GM23338 (cell line): ENCODE measurements at regions not wholly inside any gene's neighbourhood (a gene's known extent, or its start where the extent isn't known, plus 50 kb on each side); places are given as distances from the start of the nearest gene placed in this dataset.

ENCODE experiments used
- ATAC-seq: fragments of 200-7000 bp; cut with Tn5 transposase; 3 replicates; pipeline ENCODE4 v1.9.1; 2020
- DNase-seq: peaks from one replicate; pipeline ENCODE4 v3.0.0-alpha.2; 2015; ENCODE audit warnings: low spot score
- H2AFZ ChIP-seq: fragments of 200-600 bp; sonication (generic); 2 replicates; pipeline ENCODE4 v1.8.0; 2016; ENCODE audit warnings: antibody characterized with exemption, mild to moderate bottlenecking, moderate library complexity
- H3F3A ChIP-seq: fragments of 200-600 bp; sonication (generic); replicated peaks from 2 replicates; pipeline ENCODE4 v1.8.0; 2017; ENCODE audit warnings: antibody characterized with exemption, mixed run types, low read depth
- H3K27ac ChIP-seq: fragments of 200-600 bp; sonication (generic); 2 replicates; pipeline ENCODE4 v1.6.1; 2016; ENCODE audit warnings: low read depth
- H3K27me3 ChIP-seq: fragments of 200-600 bp; sonication (generic); 2 replicates; pipeline ENCODE4 v1.8.0; 2016; ENCODE audit warnings: mild to moderate bottlenecking, mixed run types, moderate library complexity; ENCODE audit not compliant: insufficient read depth
- H3K36me3 ChIP-seq: fragments of 200-600 bp; sonication (generic); 2 replicates; pipeline ENCODE4 v1.8.0; 2016; ENCODE audit warnings: mild to moderate bottlenecking; ENCODE audit not compliant: insufficient read depth
- H3K4me1 ChIP-seq: fragments of 200-600 bp; sonication (generic); 2 replicates; pipeline ENCODE4 v1.8.0; 2016; ENCODE audit warnings: mild to moderate bottlenecking, moderate library complexity; ENCODE audit not compliant: insufficient read depth
- H3K4me2 ChIP-seq: fragments of 200-600 bp; sonication (generic); 2 replicates; pipeline ENCODE4 v1.7.1; 2017; ENCODE audit warnings: mixed run types
- H3K4me3 ChIP-seq: fragments of 200-600 bp; sonication (generic); 2 replicates; pipeline ENCODE4 v1.6.1; 2016; ENCODE audit warnings: mixed run types
- H3K79me2 ChIP-seq: fragments of 200-600 bp; sonication (generic); replicated peaks from 2 replicates; pipeline ENCODE4 v1.8.0; 2017; ENCODE audit warnings: mild to moderate bottlenecking; ENCODE audit not compliant: insufficient read depth
- H3K9me2 ChIP-seq: fragments of 200-600 bp; sonication (generic); 2 replicates; pipeline ENCODE4 v1.8.0; 2017; ENCODE audit not compliant: insufficient read depth
- H4K20me1 ChIP-seq: fragments of 200-600 bp; sonication (generic); replicated peaks from 2 replicates; pipeline ENCODE4 v1.8.0; 2017; ENCODE audit warnings: mild to moderate bottlenecking; ENCODE audit not compliant: insufficient read depth
- H3K27ac Mint-ChIP-seq: 2 replicates; pipeline ENCODE4 v1.8.0; 2020; ENCODE audit warnings: inconsistent platforms, mild to moderate bottlenecking, moderate library complexity, mixed read lengths
- H3K27me3 Mint-ChIP-seq: 3 replicates; pipeline ENCODE4 v1.8.0; 2022; ENCODE audit warnings: low read depth, mild to moderate bottlenecking, moderate library complexity, mixed read lengths, inconsistent platforms; ENCODE audit not compliant: insufficient read depth, poor library complexity
- H3K36me3 Mint-ChIP-seq: 3 replicates; pipeline ENCODE4 v1.8.0; 2021; ENCODE audit warnings: low read depth, mild to moderate bottlenecking, inconsistent platforms, moderate library complexity, mixed read lengths
- H3K4me1 Mint-ChIP-seq: 3 replicates; pipeline ENCODE4 v1.8.0; 2020; ENCODE audit warnings: mild to moderate bottlenecking, inconsistent platforms, mixed read lengths
- H3K4me3 Mint-ChIP-seq: 3 replicates; pipeline ENCODE4 v1.8.0; 2021; ENCODE audit warnings: moderate library complexity, mild to moderate bottlenecking, inconsistent platforms, mixed read lengths
- H3K9me3 Mint-ChIP-seq: 3 replicates; pipeline ENCODE4 v1.8.0; 2020; ENCODE audit warnings: moderate library complexity, mild to moderate bottlenecking, inconsistent platforms, mixed read lengths
- CREB1 ChIP-seq: fragments of 250-450 bp; sonication (Bioruptor Pico); IDR thresholded peaks from 2 replicates; pipeline ENCODE4 v1.5.0; 2020; ENCODE audit warnings: low read depth, mild to moderate bottlenecking, moderate library complexity
- EZH2phosphoT487 ChIP-seq: fragments of 200-600 bp; sonication (generic); IDR thresholded peaks from one replicate; pipeline ENCODE4 v1.8.1; 2018; ENCODE audit warnings: antibody characterized with exemption; ENCODE audit not compliant: unreplicated experiment
- JUNB ChIP-seq: IDR thresholded peaks from one replicate; pipeline ENCODE4 v1.6.1; 2016; ENCODE audit warnings: antibody characterized with exemption; ENCODE audit not compliant: unreplicated experiment
- NANOG ChIP-seq: IDR thresholded peaks from 2 replicates; pipeline ENCODE4 v1.6.1; 2016; ENCODE audit warnings: antibody characterized with exemption, borderline replicate concordance
- POLR2AphosphoS5 ChIP-seq: IDR thresholded peaks from 2 replicates; pipeline ENCODE4 v1.6.1; 2016; ENCODE audit warnings: antibody characterized with exemption, low read depth
- STAT1 ChIP-seq: IDR thresholded peaks from one replicate; pipeline ENCODE4 v1.6.1; 2016; ENCODE audit warnings: antibody characterized with exemption; ENCODE audit not compliant: unreplicated experiment
- TF ChIP-seq, protein P1 (sequence below): IDR thresholded peaks from one replicate; pipeline ENCODE4 v1.6.1; 2018; ENCODE audit warnings: antibody characterized with exemption; ENCODE audit not compliant: unreplicated experiment
- TF ChIP-seq, protein P2 (sequence below), 2 experiments: fragments of 200-600 bp in 1 of 2; sonication (generic) in 1 of 2; conservative IDR thresholded peaks; 2 replicates each; pipeline versions ENCODE4 v1.5.1 to v1.6.1; 2016 to 2017; ENCODE audit warnings: antibody characterized with exemption in 2 of 2, low read depth in 2 of 2, mild to moderate bottlenecking in 2 of 2, moderate library complexity in 1 of 2
- TF ChIP-seq, protein P3 (sequence below): IDR thresholded peaks from 2 replicates; pipeline ENCODE4 v1.6.1; 2016; ENCODE audit warnings: antibody characterized with exemption

DNA sequence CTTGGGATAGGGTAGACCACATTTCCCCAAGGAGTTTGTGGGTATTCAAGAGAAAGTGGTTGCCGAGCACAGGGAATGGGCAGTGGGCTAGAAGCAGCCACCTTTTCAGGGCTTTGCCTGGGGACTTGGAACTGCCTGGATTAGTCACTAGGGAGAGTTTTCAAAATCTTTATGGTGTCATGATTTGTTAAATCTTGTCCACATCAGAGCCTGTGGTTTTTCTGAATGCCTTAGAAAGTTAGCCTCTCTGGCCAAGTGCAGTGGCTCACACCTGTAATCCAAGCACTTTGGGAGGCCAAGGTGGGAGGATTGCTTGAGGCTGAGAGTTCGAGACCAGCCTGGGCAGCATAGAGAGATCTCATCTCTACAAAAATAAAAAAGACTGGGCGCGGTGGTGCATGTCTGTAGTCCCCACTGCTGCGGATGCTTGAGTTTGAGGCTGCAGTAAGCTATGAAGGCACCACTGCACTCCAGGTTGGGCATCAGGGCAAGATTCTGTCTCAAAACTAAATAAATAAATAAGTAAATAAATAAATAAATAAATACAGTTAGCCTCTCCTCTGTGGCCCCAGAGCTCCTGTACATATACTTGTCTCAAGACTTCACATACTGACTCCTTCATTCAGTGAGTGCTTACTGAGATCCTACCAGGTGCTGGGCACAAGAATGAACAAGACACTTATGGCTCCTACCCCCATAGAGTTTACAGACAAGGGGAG lies 76.3 kb upstream of the HNF1B start:
- H3K79me2 ChIP-seq = no peaks in the 10 kb centered on the region
- TF ChIP-seq POLR2AphosphoS5 (no peak), NANOG (no peak)
- TF ChIP-seq, protein P1, sequence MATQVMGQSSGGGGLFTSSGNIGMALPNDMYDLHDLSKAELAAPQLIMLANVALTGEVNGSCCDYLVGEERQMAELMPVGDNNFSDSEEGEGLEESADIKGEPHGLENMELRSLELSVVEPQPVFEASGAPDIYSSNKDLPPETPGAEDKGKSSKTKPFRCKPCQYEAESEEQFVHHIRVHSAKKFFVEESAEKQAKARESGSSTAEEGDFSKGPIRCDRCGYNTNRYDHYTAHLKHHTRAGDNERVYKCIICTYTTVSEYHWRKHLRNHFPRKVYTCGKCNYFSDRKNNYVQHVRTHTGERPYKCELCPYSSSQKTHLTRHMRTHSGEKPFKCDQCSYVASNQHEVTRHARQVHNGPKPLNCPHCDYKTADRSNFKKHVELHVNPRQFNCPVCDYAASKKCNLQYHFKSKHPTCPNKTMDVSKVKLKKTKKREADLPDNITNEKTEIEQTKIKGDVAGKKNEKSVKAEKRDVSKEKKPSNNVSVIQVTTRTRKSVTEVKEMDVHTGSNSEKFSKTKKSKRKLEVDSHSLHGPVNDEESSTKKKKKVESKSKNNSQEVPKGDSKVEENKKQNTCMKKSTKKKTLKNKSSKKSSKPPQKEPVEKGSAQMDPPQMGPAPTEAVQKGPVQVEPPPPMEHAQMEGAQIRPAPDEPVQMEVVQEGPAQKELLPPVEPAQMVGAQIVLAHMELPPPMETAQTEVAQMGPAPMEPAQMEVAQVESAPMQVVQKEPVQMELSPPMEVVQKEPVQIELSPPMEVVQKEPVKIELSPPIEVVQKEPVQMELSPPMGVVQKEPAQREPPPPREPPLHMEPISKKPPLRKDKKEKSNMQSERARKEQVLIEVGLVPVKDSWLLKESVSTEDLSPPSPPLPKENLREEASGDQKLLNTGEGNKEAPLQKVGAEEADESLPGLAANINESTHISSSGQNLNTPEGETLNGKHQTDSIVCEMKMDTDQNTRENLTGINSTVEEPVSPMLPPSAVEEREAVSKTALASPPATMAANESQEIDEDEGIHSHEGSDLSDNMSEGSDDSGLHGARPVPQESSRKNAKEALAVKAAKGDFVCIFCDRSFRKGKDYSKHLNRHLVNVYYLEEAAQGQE = no peak
- DNase-seq (no peak), ATAC-seq (no peak)
- no peaks in the 10 kb centered on the region for H3K36me3 ChIP-seq
- no peaks in the 10 kb centered on the region; the same call in 2 of the 3 replicates for H3K9me3 Mint-ChIP-seq
- H3K36me3 Mint-ChIP-seq = no peaks in the 10 kb centered on the region
- H2AFZ ChIP-seq = no peak overlapping the region; the same call in 1 of the 2 replicates
- no peaks in the 10 kb centered on the region for H3K4me1 ChIP-seq
- peaks cover 5% of the 10 kb centered on the region for H3K4me1 Mint-ChIP-seq
- no peaks in the 10 kb centered on the region; the same call in 1 of the 2 replicates for H4K20me1 ChIP-seq
- H3F3A ChIP-seq = no peaks in the 10 kb centered on the region
- H3K27me3 Mint-ChIP-seq = peaks cover 11% of the 10 kb centered on the region
- no peaks in the 10 kb centered on the region for H3K27me3 ChIP-seq
- H3K4me3 Mint-ChIP-seq = no peak overlapping the region
- H3K27ac ChIP-seq = no peak overlapping the region
- H3K27ac Mint-ChIP-seq = no peak overlapping the region
- peaks cover 4% of the 10 kb centered on the region for H3K9me2 ChIP-seq
- no peak overlapping the region for H3K4me3 ChIP-seq
- H3K4me2 ChIP-seq = no peak overlapping the region

DNA sequence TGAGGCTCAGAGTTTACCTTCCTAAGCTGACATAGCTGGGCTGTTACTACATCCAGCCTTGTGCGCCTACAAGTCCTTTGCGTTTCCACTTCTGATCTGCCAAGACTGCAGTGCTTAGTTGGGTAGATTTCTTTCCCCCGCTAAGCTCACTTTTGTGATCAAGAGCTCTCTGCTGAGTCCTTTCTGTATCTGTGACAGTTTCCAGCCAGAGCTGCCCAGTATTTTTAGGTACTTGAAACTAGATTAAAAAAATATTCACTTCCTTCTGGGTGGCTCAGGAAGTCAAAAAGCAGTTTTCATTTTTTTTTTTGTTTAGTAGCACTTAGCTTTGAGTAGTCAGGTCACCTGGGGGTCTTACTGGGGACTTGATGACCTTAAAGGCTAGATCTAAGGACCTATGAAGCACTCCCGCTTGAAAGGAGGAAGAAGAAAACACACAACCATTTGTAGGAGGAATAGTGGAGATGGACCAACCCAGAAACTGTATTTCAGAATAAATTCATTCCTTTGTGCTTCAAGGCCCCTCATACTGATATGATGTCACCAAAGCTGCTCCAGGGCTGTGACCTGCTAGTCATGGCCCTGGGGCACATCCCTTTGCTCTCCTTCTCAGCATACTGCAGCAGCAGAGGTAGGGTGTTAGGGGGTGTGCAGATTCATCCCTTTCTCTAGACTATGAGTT lies 75.6 kb upstream of the HNF1B start:
- ATAC-seq = no peak
- H3K27ac Mint-ChIP-seq = no peak overlapping the region

More for the DNA sequence above, 75.6 kb upstream of the HNF1B start:
- no peak for DNase-seq
- peaks cover 5% of the 10 kb centered on the region for H3K4me1 Mint-ChIP-seq
- H3K4me3 Mint-ChIP-seq = no peak overlapping the region
- TF ChIP-seq STAT1 (no peak), EZH2phosphoT487 (no peak), JUNB (no peak), POLR2AphosphoS5 (no peak), CREB1 (CRISPR knock-in tag) (no peak)
- TF ChIP-seq, protein P1 = no peak
- TF ChIP-seq, protein P2, sequence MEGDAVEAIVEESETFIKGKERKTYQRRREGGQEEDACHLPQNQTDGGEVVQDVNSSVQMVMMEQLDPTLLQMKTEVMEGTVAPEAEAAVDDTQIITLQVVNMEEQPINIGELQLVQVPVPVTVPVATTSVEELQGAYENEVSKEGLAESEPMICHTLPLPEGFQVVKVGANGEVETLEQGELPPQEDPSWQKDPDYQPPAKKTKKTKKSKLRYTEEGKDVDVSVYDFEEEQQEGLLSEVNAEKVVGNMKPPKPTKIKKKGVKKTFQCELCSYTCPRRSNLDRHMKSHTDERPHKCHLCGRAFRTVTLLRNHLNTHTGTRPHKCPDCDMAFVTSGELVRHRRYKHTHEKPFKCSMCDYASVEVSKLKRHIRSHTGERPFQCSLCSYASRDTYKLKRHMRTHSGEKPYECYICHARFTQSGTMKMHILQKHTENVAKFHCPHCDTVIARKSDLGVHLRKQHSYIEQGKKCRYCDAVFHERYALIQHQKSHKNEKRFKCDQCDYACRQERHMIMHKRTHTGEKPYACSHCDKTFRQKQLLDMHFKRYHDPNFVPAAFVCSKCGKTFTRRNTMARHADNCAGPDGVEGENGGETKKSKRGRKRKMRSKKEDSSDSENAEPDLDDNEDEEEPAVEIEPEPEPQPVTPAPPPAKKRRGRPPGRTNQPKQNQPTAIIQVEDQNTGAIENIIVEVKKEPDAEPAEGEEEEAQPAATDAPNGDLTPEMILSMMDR (conservative IDR thresholded peaks at IDR 0.05; ENCODE audit: low read depth in 2 of 2) = no peak
- TF ChIP-seq, protein P3, sequence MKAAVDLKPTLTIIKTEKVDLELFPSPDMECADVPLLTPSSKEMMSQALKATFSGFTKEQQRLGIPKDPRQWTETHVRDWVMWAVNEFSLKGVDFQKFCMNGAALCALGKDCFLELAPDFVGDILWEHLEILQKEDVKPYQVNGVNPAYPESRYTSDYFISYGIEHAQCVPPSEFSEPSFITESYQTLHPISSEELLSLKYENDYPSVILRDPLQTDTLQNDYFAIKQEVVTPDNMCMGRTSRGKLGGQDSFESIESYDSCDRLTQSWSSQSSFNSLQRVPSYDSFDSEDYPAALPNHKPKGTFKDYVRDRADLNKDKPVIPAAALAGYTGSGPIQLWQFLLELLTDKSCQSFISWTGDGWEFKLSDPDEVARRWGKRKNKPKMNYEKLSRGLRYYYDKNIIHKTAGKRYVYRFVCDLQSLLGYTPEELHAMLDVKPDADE = no peak
- Histone ChIP-seq H3K79me2 (no peaks in the 10 kb centered on the region), H3K27ac (no peak overlapping the region), H3K36me3 (no peaks in the 10 kb centered on the region), H3F3A (no peaks in the 10 kb centered on the region), H3K9me2 (peaks cover 4% of the 10 kb centered on the region), H3K4me1 (no peaks in the 10 kb centered on the region), H4K20me1 (no peaks in the 10 kb centered on the region; the same call in 1 of the 2 replicates), H3K4me2 (no peak overlapping the region), H2AFZ (no peak overlapping the region; the same call in 1 of the 2 replicates), H3K27me3 (no peaks in the 10 kb centered on the region), H3K4me3 (no peak overlapping the region)
- H3K9me3 Mint-ChIP-seq = no peaks in the 10 kb centered on the region
- H3K36me3 Mint-ChIP-seq = no peaks in the 10 kb centered on the region
- H3K27me3 Mint-ChIP-seq = peaks cover 11% of the 10 kb centered on the region
